ENCODE measurements at regions not wholly inside any gene's neighbourhood (a gene's known extent, or its start where the extent isn't known, plus 50 kb on each side); places are given as distances from the start of the nearest gene placed in this dataset.

DNA sequence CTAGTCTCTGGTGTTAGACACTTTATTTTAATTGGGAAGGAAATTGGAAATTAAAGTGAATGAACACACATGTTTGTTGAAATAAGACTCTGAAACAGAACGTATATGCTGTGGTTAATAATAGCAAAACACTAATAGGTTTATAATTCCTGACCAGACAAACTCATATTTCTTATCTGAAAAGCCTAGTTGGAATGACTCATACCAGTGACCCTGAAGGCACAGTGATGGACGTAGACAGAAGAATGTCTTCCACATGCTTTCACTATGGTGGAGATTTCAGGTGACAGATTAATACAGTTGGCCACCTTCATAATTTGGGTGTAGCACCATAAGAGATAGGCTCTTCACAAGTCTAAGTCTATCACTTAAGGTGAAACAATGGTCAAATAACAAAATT lies 83.0 kb upstream of the COL11A1 start:
- TF ChIP-seq, protein P1, sequence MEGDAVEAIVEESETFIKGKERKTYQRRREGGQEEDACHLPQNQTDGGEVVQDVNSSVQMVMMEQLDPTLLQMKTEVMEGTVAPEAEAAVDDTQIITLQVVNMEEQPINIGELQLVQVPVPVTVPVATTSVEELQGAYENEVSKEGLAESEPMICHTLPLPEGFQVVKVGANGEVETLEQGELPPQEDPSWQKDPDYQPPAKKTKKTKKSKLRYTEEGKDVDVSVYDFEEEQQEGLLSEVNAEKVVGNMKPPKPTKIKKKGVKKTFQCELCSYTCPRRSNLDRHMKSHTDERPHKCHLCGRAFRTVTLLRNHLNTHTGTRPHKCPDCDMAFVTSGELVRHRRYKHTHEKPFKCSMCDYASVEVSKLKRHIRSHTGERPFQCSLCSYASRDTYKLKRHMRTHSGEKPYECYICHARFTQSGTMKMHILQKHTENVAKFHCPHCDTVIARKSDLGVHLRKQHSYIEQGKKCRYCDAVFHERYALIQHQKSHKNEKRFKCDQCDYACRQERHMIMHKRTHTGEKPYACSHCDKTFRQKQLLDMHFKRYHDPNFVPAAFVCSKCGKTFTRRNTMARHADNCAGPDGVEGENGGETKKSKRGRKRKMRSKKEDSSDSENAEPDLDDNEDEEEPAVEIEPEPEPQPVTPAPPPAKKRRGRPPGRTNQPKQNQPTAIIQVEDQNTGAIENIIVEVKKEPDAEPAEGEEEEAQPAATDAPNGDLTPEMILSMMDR (conservative IDR thresholded peaks at IDR 0.05): no peak
- TF ChIP-seq ZFX (IDR thresholded peaks at IDR 0.05): no peak

All from C4-2B (cell line).